Neural progenitor cell (in vitro differentiated cells): ENCODE measurements at regions not wholly inside any gene's neighbourhood (a gene's known extent, or its start where the extent isn't known, plus 50 kb on each side); places are given as distances from the start of the nearest gene placed in this dataset.

Source experiments
- CTCF ChIP-seq: fragments of 200-600 bp; sonication (generic); IDR thresholded peaks from 2 replicates; pipeline ENCODE4 v1.5.1; 2017; ENCODE audit warnings: antibody characterized with exemption, mild to moderate bottlenecking
- EZH2 ChIP-seq: fragments of 200-600 bp; sonication (generic); IDR thresholded peaks from 2 replicates; pipeline ENCODE4 v1.6.1; 2017; ENCODE audit warnings: antibody characterized with exemption, mild to moderate bottlenecking, moderate library complexity

- TF ChIP-seq CTCF (no peak), EZH2 (no peak)
These were observed 74.3 kb upstream of the ATP1A1 start for GRCh38 chr1:116298746-116299145.
